ENCODE measurements at regions not wholly inside any gene's neighbourhood (a gene's known extent, or its start where the extent isn't known, plus 50 kb on each side); places are given as distances from the start of the nearest gene placed in this dataset.

GRCh38 chr12:82146740-82147139 lies 211.4 kb downstream of the CCDC59 start:
- intact Hi-C loops (cut with micrococcal nuclease; ENCODE audit: unreplicated experiment): no loop called here
- Histone ChIP-seq H3K27me3 (replicated peaks; ENCODE audit: insufficient read depth, low read depth, low read length, poor library complexity) (no peaks in the 10 kb centered on the region), H3K4me3 (ENCODE audit: low read depth, low read length, poor library complexity, severe bottlenecking) (no peak overlapping the region), H3K27ac (ENCODE audit: low read depth, low read length, poor library complexity, severe bottlenecking) (no peak overlapping the region), H3K36me3 (ENCODE audit: insufficient read depth, low read length, poor library complexity, severe bottlenecking) (no peaks in the 10 kb centered on the region), H3K4me1 (ENCODE audit: insufficient read depth, low read length, poor library complexity, severe bottlenecking) (no peaks in the 10 kb centered on the region), H3K9me3 (ENCODE audit: low read depth, low read length, poor library complexity, severe bottlenecking) (no peaks in the 10 kb centered on the region)
- BruUV-seq (replicated peaks): no TSS peak
- ChIA-PET POLR2A (ENCODE audit: low non-redundant PET) (no interaction called here), CTCF (no interaction called here)
- no peak for TF ChIP-seq CTCF (conservative IDR thresholded peaks at IDR 0.05; ENCODE audit: low read depth, low read length)
- no peak for TF ChIP-seq EZH2 (IDR thresholded peaks at IDR 0.05; ENCODE audit: borderline replicate concordance, low read depth, low read length, poor library complexity, severe bottlenecking)
- peak; percentile 1 for DNase-seq (ENCODE audit: low spot score)

GRCh38 chr12:82144505-82144904 lies 213.7 kb downstream of the CCDC59 start:
- Histone ChIP-seq H3K4me1 (ENCODE audit: insufficient read depth, low read length, poor library complexity, severe bottlenecking) (no peaks in the 10 kb centered on the region), H3K9me3 (ENCODE audit: low read depth, low read length, poor library complexity, severe bottlenecking) (no peaks in the 10 kb centered on the region), H3K36me3 (ENCODE audit: insufficient read depth, low read length, poor library complexity, severe bottlenecking) (no peaks in the 10 kb centered on the region), H3K27ac (ENCODE audit: low read depth, low read length, poor library complexity, severe bottlenecking) (no peak overlapping the region), H3K27me3 (replicated peaks; ENCODE audit: insufficient read depth, low read depth, low read length, poor library complexity) (no peaks in the 10 kb centered on the region), H3K4me3 (ENCODE audit: low read depth, low read length, poor library complexity, severe bottlenecking) (no peak overlapping the region)
- DNase-seq (ENCODE audit: low spot score): peak; percentile 3
- BruUV-seq (replicated peaks): no TSS peak
- TF ChIP-seq CTCF (conservative IDR thresholded peaks at IDR 0.05; ENCODE audit: low read depth, low read length) (no peak), EZH2 (IDR thresholded peaks at IDR 0.05; ENCODE audit: borderline replicate concordance, low read depth, low read length, poor library complexity, severe bottlenecking) (no peak)
- ChIA-PET CTCF (no interaction called here), POLR2A (ENCODE audit: low non-redundant PET) (no interaction called here)
- intact Hi-C loops (cut with micrococcal nuclease; ENCODE audit: unreplicated experiment): no loop called here

GRCh38 chr12:82132390-82132789 lies 225.8 kb downstream of the CCDC59 start:
- Histone ChIP-seq H3K36me3 (ENCODE audit: insufficient read depth, low read length, poor library complexity, severe bottlenecking) (no peaks in the 10 kb centered on the region), H3K27ac (ENCODE audit: low read depth, low read length, poor library complexity, severe bottlenecking) (no peak overlapping the region), H3K4me1 (ENCODE audit: insufficient read depth, low read length, poor library complexity, severe bottlenecking) (no peaks in the 10 kb centered on the region), H3K27me3 (replicated peaks; ENCODE audit: insufficient read depth, low read depth, low read length, poor library complexity) (no peaks in the 10 kb centered on the region), H3K9me3 (ENCODE audit: low read depth, low read length, poor library complexity, severe bottlenecking) (no peaks in the 10 kb centered on the region), H3K4me3 (ENCODE audit: low read depth, low read length, poor library complexity, severe bottlenecking) (no peak overlapping the region)
- DNase-seq (ENCODE audit: low spot score): no peak
- no TSS peak for BruUV-seq (replicated peaks)
- CTCF ChIA-PET: no interaction called here
- POLR2A ChIA-PET (ENCODE audit: low non-redundant PET): no interaction called here
- intact Hi-C loops (cut with micrococcal nuclease; ENCODE audit: unreplicated experiment): no loop called here
- TF ChIP-seq EZH2 (IDR thresholded peaks at IDR 0.05; ENCODE audit: borderline replicate concordance, low read depth, low read length, poor library complexity, severe bottlenecking) (no peak), CTCF (conservative IDR thresholded peaks at IDR 0.05; ENCODE audit: low read depth, low read length) (no peak)

All from A673 (cell line).